Muscle layer of colon (tissue), 2 donors: ENCODE measurements at regions not wholly inside any gene's neighbourhood (a gene's known extent, or its start where the extent isn't known, plus 50 kb on each side); places are given as distances from the start of the nearest gene placed in this dataset.

Experiments used
- H3K27ac ChIP-seq: one replicate; pipeline ENCODE4 v1.7.0; 2013; ENCODE audit warnings: low read depth, mild to moderate bottlenecking, low read length, moderate library complexity
- H3K27me3 ChIP-seq, 2 donors: one replicate each; pipeline ENCODE4 v1.7.0; 2013; ENCODE audit warnings: low read length in 2 of 2, mild to moderate bottlenecking in 2 of 2; ENCODE audit not compliant: insufficient read depth in 2 of 2, control insufficient read depth in 1 of 2
- H3K36me3 ChIP-seq: one replicate; pipeline ENCODE4 v1.7.0; 2013; ENCODE audit warnings: mild to moderate bottlenecking, low read length; ENCODE audit not compliant: insufficient read depth
- H3K4me1 ChIP-seq: one replicate; pipeline ENCODE4 v1.7.0; 2013; ENCODE audit warnings: mild to moderate bottlenecking, low read length; ENCODE audit not compliant: insufficient read depth
- H3K4me3 ChIP-seq, 2 donors: one replicate each; pipeline ENCODE4 v1.7.0; 2013; ENCODE audit warnings: low read length in 2 of 2, low read depth in 1 of 2, mild to moderate bottlenecking in 1 of 2, moderate library complexity in 1 of 2
- H3K9ac ChIP-seq: one replicate; pipeline ENCODE4 v1.7.0; 2013; ENCODE audit warnings: low read length
- H3K9me3 ChIP-seq: one replicate; pipeline ENCODE4 v1.7.0; 2013; ENCODE audit warnings: mild to moderate bottlenecking, low read length
- donor health status: abdominal sarcoma.
- donor health status: Adenocarcinoma of cecum.

GRCh38 chr2:52570716-52571115 lies 1196.9 kb upstream of the CHAC2 start:
- no peaks in the 10 kb centered on the region for H3K27me3 ChIP-seq
- H3K4me1 ChIP-seq, result no peaks in the 10 kb centered on the region
- no peak overlapping the region for H3K9ac ChIP-seq
- no peaks in the 10 kb centered on the region for H3K9me3 ChIP-seq
- H3K36me3 ChIP-seq, result no peaks in the 10 kb centered on the region
- H3K27ac ChIP-seq, result no peak overlapping the region
- H3K4me3 ChIP-seq, result no peak overlapping the region

- Histone ChIP-seq H3K9me3 (no peaks in the 10 kb centered on the region), H3K36me3 (no peaks in the 10 kb centered on the region), H3K4me1 (no peaks in the 10 kb centered on the region), H3K27me3 (no peaks in the 10 kb centered on the region), H3K9ac (no peak overlapping the region), H3K4me3 (no peak overlapping the region), H3K27ac (no peak overlapping the region)
These were observed 1204.5 kb upstream of the CHAC2 start for GRCh38 chr2:52563151-52563550.

- Histone ChIP-seq H3K27ac (no peak overlapping the region), H3K9ac (no peak overlapping the region), H3K36me3 (no peaks in the 10 kb centered on the region), H3K4me3 (no peak overlapping the region), H3K4me1 (no peaks in the 10 kb centered on the region), H3K9me3 (no peaks in the 10 kb centered on the region), H3K27me3 (no peaks in the 10 kb centered on the region)
These were observed 1209.3 kb upstream of the CHAC2 start for GRCh38 chr2:52558265-52558664.

- H3K9ac ChIP-seq, result no peak overlapping the region
These were observed 1225.3 kb upstream of the CHAC2 start for GRCh38 chr2:52542297-52542696.

GRCh38 chr2:52539026-52539970 lies 1228.3 kb upstream of the CHAC2 start:
- H3K9me3 ChIP-seq, result no peaks in the 10 kb centered on the region
- H3K27ac ChIP-seq, result no peak overlapping the region
- no peak overlapping the region for H3K4me3 ChIP-seq
- no peaks in the 10 kb centered on the region for H3K27me3 ChIP-seq
- no peaks in the 10 kb centered on the region for H3K36me3 ChIP-seq
- no peaks in the 10 kb centered on the region for H3K4me1 ChIP-seq
- H3K9ac ChIP-seq, result no peak overlapping the region

More at GRCh38 chr2:52542297-52542696, 1225.3 kb upstream of the CHAC2 start:
- Histone ChIP-seq H3K9me3 (no peaks in the 10 kb centered on the region), H3K4me1 (no peaks in the 10 kb centered on the region), H3K27ac (no peak overlapping the region), H3K27me3 (no peaks in the 10 kb centered on the region), H3K36me3 (no peaks in the 10 kb centered on the region), H3K4me3 (no peak overlapping the region)

GRCh38 chr2:52537588-52537987 lies 1230.0 kb upstream of the CHAC2 start:
- H3K27me3 ChIP-seq, result no peaks in the 10 kb centered on the region
- H3K27ac ChIP-seq, result no peak overlapping the region
- no peak overlapping the region for H3K4me3 ChIP-seq
- H3K9me3 ChIP-seq, result no peaks in the 10 kb centered on the region
- no peak overlapping the region for H3K9ac ChIP-seq
- H3K4me1 ChIP-seq, result no peaks in the 10 kb centered on the region
- H3K36me3 ChIP-seq, result no peaks in the 10 kb centered on the region

- Histone ChIP-seq H3K4me1 (no peaks in the 10 kb centered on the region), H3K9me3 (no peaks in the 10 kb centered on the region), H3K4me3 (no peak overlapping the region), H3K9ac (no peak overlapping the region), H3K27me3 (no peaks in the 10 kb centered on the region), H3K27ac (no peak overlapping the region), H3K36me3 (no peaks in the 10 kb centered on the region)
These were observed 1230.6 kb upstream of the CHAC2 start for GRCh38 chr2:52536929-52537460.

- Histone ChIP-seq H3K9me3 (no peaks in the 10 kb centered on the region), H3K27me3 (no peaks in the 10 kb centered on the region), H3K36me3 (no peaks in the 10 kb centered on the region)
These were observed 1234.6 kb upstream of the CHAC2 start for GRCh38 chr2:52532956-52533355.

GRCh38 chr2:52526735-52527134 lies 1240.9 kb upstream of the CHAC2 start:
- no peaks in the 10 kb centered on the region for H3K4me1 ChIP-seq
- no peak overlapping the region for H3K9ac ChIP-seq
- H3K4me3 ChIP-seq, result no peak overlapping the region
- H3K27me3 ChIP-seq, result no peaks in the 10 kb centered on the region
- no peaks in the 10 kb centered on the region for H3K36me3 ChIP-seq
- H3K9me3 ChIP-seq, result no peaks in the 10 kb centered on the region
- no peak overlapping the region for H3K27ac ChIP-seq

More at GRCh38 chr2:52532956-52533355, 1234.6 kb upstream of the CHAC2 start:
- H3K9ac ChIP-seq, result no peak overlapping the region
- H3K4me1 ChIP-seq, result no peaks in the 10 kb centered on the region
- no peak overlapping the region for H3K27ac ChIP-seq
- H3K4me3 ChIP-seq, result no peak overlapping the region

- Histone ChIP-seq H3K27ac (no peak overlapping the region), H3K9me3 (no peaks in the 10 kb centered on the region), H3K4me1 (no peaks in the 10 kb centered on the region), H3K4me3 (no peak overlapping the region), H3K9ac (no peak overlapping the region), H3K27me3 (no peaks in the 10 kb centered on the region), H3K36me3 (no peaks in the 10 kb centered on the region)
These were observed 1247.0 kb upstream of the CHAC2 start for GRCh38 chr2:52520644-52521043.

- Histone ChIP-seq H3K9ac (no peak overlapping the region), H3K4me3 (no peak overlapping the region), H3K36me3 (no peaks in the 10 kb centered on the region), H3K4me1 (no peaks in the 10 kb centered on the region), H3K27ac (no peak overlapping the region), H3K9me3 (no peaks in the 10 kb centered on the region), H3K27me3 (no peaks in the 10 kb centered on the region)
These were observed 1248.9 kb upstream of the CHAC2 start for GRCh38 chr2:52518678-52519077.

GRCh38 chr2:52512760-52513159 lies 1254.8 kb upstream of the CHAC2 start:
- H3K9me3 ChIP-seq, result no peaks in the 10 kb centered on the region
- no peak overlapping the region for H3K4me3 ChIP-seq
- no peak overlapping the region for H3K9ac ChIP-seq
- H3K27ac ChIP-seq, result no peak overlapping the region
- no peaks in the 10 kb centered on the region for H3K4me1 ChIP-seq
- no peaks in the 10 kb centered on the region for H3K36me3 ChIP-seq
- H3K27me3 ChIP-seq, result no peaks in the 10 kb centered on the region
